HG03039 (cell line): ENCODE measurements at regions not wholly inside any gene's neighbourhood (a gene's known extent, or its start where the extent isn't known, plus 50 kb on each side); places are given as distances from the start of the nearest gene placed in this dataset.

Experiments used
- ATAC-seq: cut with Tn5 transposase; IDR thresholded peaks from one replicate; pipeline ENCODE4 v1.9.1; 2021; ENCODE audit warnings: mild to moderate bottlenecking, moderate library complexity; ENCODE audit not compliant: unreplicated experiment

DNA sequence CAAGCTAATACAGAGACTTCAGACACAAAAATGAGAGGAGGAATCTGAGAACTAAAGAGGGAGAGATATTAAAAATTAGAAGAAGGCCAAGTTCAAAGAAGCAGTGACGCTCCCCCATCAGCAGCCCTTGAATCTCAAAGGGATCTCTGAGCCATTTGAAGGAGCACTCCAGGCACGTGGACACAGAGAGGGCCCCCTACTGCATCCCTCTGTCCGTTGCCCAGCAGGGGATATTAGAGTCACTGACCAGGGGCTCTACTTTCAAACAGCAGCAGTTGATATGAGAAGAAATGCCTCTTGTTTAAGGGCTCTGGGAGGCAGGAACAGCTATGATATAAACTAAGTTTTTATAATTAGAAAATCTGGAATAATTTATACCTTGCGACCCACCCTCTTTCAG is 479.0 kb upstream of the SALL1 start:
- ATAC-seq = no peak

DNA sequence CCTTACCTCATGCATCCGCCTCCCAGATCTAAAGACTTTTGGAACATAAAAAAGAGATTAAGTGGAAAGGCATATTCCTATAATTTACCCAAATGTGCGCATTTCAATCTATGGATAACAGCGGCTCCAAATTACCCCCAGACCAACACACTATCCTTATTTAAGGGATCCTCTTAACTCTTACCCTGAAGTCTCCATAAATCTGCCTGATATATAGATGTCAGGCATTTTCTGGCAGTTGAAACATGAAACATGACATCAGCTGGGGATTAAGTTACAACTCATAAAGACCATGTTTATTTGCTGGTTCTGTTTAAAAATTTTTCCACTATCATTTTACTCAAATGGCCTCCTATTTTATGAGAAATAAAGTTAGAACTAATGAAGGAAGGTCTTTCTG is 478.5 kb upstream of the SALL1 start:
- ATAC-seq = no peak

GRCh38 chr16:51624080-51624775 is 473.2 kb upstream of the SALL1 start:
- ATAC-seq = no peak

DNA sequence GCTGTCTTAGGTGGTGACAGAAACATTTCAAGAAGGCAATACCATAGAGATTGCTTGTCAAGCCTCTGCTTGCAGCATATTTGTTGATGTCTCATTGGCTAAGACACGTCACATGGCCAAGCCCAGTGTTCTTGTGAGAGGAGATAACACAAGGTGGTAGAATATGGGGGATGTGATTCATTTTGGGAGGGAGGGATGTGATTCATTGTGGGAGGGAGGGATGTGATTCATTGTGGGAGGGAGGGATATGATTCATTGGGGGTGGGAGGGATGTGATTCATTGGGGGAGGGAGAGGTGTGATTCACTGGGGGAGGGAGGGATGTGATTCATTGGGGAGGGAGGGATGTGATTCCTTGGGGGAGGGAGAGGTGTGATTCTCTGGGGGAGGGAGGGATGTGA is 470.5 kb upstream of the SALL1 start:
- no peak for ATAC-seq

GRCh38 chr16:51615141-51615540 is 464.1 kb upstream of the SALL1 start:
- no peak for ATAC-seq

DNA sequence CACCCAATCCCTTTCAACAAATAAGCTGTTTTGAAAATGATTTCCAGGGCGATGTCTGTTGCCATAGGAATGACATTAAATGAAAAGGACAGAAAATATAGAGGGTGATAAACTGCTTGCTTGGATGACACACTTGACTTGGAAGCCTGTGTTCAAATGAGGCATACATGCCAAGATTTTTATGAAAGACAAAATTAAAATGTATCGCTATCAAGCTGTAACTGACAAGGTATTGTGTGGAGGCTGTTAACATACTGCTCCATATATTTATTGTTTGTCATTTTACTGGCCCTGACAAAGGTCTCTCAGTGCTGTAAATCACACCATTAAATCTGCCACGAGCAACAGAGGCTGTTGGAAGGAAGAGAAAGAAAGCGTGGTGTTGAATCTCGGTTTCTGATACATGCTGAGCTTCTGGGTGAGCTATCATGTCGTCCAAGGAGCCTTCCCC is 456.2 kb upstream of the SALL1 start:
- no peak for ATAC-seq

DNA sequence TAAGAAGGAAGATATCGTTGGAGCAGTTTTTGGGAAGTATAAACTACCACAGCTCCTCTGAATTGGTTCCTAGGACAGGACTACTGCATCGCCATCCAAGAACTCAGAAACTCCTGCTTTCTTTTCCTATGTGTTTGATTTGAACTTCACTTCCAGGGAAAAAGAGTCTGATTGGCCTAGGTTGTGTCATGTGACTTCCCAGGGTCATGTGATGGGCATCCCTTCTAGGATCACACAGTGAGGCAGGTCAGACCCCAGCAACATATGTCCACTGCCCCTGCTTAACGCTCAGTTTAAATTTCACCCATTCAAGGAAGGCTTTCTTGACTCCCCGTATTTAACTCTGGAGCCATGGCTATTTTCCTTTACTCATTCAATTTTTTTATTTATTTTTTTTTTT is 445.2 kb upstream of the SALL1 start:
- ATAC-seq = no peak

GRCh38 chr16:51592535-51593300 is 441.6 kb upstream of the SALL1 start:
- no peak for ATAC-seq

GRCh38 chr16:51592001-51592501 is 441.0 kb upstream of the SALL1 start:
- ATAC-seq = no peak

- no peak for ATAC-seq
Observed at GRCh38 chr16:51591480-51591879, 440.4 kb upstream of the SALL1 start.

DNA sequence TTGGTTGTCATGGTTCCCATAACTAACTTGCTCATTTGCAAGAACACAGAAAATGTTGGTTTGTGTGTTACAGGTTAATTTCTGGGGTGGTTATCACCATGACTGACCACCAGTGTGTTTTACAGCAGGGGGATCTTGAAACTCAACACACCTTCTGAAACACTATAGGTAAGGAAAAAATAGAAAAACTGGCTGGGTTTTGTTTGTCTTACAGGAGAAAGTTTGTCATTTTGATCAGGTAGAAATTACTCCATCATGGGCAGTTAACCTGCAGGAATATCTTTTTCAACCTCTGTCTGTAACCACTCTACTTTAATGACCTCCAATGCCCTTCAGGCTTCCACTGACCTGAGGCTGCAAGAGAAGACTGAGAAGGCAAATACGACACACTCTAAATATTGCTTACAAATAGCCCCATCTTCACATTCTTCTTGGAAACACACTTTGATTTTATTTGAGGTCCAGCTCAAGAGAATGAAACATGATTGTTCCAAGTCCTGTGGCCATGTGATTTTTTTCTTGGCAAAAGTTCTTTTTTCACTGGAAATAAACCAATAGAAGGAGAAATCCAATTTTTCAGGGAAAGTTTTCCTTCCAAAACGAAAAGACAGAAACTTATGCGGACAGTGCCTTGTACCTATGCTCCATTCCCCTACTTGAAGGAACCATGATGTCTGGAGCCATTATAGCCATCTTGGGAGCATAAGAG is 428.7 kb upstream of the SALL1 start:
- no peak for ATAC-seq

DNA sequence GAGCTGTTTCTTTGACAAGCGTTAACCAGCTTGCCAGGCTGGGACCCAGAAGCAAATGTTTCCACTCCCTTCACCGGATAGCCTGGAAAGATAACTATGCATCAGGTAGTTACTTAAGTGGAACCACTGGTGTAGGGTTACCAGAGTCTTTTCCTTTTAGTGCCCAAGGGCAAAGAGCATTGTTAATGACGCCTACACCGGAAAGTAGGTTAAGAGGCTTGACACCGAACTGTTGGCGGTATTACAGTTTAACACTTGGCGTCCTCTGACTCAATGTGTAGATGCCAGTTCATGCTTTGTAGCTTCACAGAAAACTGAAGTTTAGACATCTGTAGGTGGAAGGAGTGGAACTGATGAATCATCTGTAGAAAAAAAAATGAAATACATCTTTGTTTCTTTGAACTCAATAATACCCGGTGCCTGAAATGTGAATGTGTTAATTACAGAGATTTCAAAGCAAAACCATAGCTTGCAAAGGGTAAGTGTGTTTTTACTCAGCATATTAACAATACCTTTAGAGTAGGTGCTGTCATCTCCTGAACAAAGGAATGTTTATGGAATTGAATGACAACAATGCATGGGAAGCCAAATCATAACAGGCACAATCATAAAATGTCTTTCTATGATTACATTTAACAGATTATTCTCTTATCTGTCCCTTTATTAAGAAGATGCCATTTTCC is 426.7 kb upstream of the SALL1 start:
- no peak for ATAC-seq

DNA sequence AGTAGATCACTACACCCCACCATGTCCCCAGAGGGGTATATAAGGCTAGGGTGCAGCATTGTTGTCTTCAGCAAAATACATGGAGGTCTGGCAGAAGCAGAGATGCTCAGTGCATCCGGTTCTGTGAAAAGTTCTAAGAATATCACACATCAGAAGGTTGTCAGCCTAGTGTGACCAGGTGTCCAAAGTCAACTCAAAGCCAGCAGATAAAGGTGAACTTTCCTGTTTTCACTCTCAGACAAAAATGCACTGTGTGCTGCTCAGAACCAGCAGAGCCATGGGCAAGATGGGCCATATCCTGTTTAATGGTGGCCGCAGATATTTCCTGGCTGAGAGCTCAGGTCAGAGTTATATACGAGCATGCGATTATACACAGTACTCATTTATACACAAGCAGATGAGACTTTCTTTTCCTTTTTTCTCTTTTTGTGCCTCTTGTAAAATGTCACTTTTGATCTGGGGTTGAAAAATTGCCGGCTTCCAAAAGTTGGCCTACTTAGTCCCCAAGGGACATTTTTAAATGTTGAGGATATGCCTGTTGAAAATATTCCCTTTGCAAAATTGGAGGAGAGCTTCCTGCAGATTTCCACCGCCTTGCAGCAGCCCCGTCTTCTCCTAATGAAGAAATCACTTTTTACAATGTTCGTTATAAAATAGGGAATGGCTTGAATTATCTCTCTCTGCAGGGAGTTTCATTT is 425.6 kb upstream of the SALL1 start:
- no peak for ATAC-seq

DNA sequence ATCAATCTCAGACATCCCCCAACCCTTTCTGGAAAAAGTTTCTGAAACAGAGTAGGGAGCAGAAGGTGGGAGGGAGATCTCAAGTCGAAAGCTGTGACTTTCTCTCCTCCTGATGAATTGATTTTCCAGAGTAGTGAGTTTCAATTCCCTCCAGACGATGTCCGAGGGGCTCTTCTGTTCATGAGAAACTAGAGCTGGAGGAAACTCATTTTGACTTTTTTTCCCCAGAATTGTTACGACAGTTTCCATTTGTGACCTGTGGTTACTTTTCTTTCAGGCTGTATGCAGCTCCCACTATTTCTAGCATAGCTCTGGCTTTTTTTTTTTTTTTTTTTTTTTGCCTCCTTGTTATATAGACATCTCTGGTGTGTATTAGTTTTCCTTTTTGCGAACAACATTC is 422.1 kb upstream of the SALL1 start:
- no peak for ATAC-seq

- ATAC-seq = no peak
Observed at GRCh38 chr16:51569203-51569931, 418.3 kb upstream of the SALL1 start.

- no peak for ATAC-seq
Observed at GRCh38 chr16:51567911-51568310, 416.8 kb upstream of the SALL1 start.

GRCh38 chr16:51565184-51565583 is 414.1 kb upstream of the SALL1 start:
- no peak for ATAC-seq

DNA sequence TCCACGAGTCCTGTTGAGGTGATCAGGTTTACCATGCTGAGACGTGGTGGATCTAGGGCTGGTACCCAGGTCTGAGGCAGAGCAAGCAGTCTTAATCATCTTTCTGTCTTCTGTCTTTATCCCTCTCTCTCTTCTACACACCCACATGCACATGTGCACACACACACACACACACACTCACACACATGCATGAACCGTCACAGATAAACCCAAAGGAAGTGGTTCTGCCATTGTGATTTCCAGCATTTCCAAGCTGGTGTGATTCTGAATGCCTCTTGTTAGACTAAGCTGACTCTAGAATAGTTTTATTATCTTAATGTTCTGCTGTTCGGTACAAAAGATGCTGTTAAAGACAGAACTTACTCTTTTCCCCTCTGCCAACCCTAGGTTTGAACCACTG is 411.8 kb upstream of the SALL1 start:
- no peak for ATAC-seq

DNA sequence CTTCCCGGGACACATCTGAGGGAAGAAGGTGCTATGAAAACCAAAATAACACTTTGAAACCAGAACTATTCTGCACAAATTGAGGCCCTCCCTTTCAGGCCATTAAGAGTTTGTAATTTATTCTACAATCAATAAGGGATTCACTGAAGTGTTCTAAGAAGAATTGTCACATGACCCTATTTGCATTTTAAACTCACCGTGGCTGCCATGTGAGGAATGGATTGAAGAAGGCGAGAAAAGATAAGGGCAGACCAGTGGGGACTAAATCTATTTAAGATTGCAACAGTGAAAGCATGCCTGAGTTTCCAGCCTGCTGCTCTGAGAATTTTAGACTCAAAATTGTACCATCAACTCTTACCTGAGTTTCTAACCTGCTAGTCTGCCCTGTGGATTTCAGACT is 408.8 kb upstream of the SALL1 start:
- no peak for ATAC-seq

DNA sequence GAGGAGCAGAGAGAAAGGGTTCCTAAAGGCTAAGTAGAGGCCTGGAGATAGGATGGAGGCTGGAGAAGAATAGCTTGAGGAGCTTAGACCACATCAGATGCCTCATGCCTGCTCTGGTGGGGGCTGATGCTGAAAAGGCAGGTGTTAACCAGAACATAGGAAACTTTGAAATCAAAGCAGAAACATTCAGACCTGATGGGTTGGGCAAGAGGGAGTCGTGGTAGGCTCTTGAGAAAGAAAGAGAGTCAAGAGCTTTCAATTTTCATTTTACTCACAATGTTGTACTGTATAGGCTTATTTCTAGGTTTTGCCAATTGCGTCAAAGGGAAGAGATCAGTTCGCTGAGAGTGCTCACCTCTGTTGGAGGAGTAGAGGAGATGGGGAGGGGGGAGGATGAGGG is 406.6 kb upstream of the SALL1 start:
- ATAC-seq = no peak
